ENCODE measurements at regions not wholly inside any gene's neighbourhood (a gene's known extent, or its start where the extent isn't known, plus 50 kb on each side); places are given as distances from the start of the nearest gene placed in this dataset.

GRCh38 chr1:78339490-78339889 is 151.3 kb upstream of the PTGFR start:
- TF ChIP-seq JUND (IDR thresholded peaks at IDR 0.05) (no peak), SIN3A (IDR thresholded peaks at IDR 0.05; ENCODE audit: low read depth) (no peak), SP1 (IDR thresholded peaks at IDR 0.05; ENCODE audit: low read depth) (no peak), CTCF (IDR thresholded peaks at IDR 0.05 in 2 of 3, conservative IDR thresholded peaks at IDR 0.05 in 1 of 3; ENCODE audit: borderline replicate concordance in 1 of 3, insufficient read depth in 1 of 3, low read depth in 2 of 3, low read length in 2 of 3) (no peak), YY1 (IDR thresholded peaks at IDR 0.05; ENCODE audit: extremely low read depth, insufficient replicate concordance, low read depth, low read length) (no peak), POLR2A (IDR thresholded peaks at IDR 0.05; ENCODE audit: borderline replicate concordance, extremely low read depth, insufficient read depth, insufficient read length) (no peak), ATF3 (IDR thresholded peaks at IDR 0.05) (no peak), EZH2 (IDR thresholded peaks at IDR 0.05) (no peak)

Measured in HCT116 (cell line).